GM10248 (cell line): ENCODE measurements at regions not wholly inside any gene's neighbourhood (a gene's known extent, or its start where the extent isn't known, plus 50 kb on each side); places are given as distances from the start of the nearest gene placed in this dataset.

Source experiments
- CTCF ChIA-PET: fragments of 300-600 bp; sonication (Branson Sonifier 250); formaldehyde crosslinking; extraction: SDS; loops from one replicate; lab custom pipeline; 2021; ENCODE audit warnings: antibody characterized with exemption; lab: Yijun Ruan, JAX
- POLR2A ChIA-PET: fragments of 350-650 bp; sonication (Branson Sonifier 250); formaldehyde crosslinking; extraction: SDS; loops from one replicate; lab custom pipeline; 2020; ENCODE audit warnings: antibody characterized with exemption; lab: Yijun Ruan, JAX
- DNase-seq: peaks from one replicate; pipeline ENCODE4 v3.0.0; 2012; ENCODE audit errors: extremely low spot score
- CTCF ChIP-seq: IDR thresholded peaks from 2 replicates; pipeline ENCODE4 v1.5.1; 2012; ENCODE audit warnings: mild to moderate bottlenecking, low read depth; ENCODE audit errors: extremely low read depth, missing control alignments, control extremely low read depth

DNA sequence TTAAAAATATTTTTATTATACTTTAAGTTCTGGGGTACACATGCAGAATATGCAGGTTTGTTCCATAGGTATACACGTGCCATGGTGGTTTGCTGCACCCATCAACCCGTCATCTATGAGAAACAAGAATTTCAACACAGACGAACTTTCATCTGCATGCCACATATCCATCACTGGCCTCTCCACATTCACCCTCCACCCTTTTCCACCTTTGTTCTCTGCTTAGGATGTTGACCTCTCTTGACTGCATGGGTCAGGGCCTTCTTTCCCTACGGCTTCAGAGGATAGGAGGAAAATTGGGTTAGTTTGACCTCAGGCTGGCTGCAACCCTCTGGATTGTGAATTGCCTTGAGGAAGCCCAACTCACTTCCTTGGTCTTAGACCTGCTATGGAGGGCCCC is 260.9 kb downstream of the MREG start:
- ChIA-PET CTCF (no interaction called here), POLR2A (no interaction called here)
- TF ChIP-seq CTCF = no peak
- DNase-seq = no peak

- no peak for TF ChIP-seq CTCF
- CTCF ChIA-PET = interaction anchor here (1.4 to 1.8 kb wide), 2 partner anchors 8 to 27 kb away, joined by 3 to 4 read pairs; no protein-coding TSS in a partner anchor
- POLR2A ChIA-PET = no interaction called here
- no peak for DNase-seq
Measured at GRCh38 chr2:215751911-215752272, 261.5 kb downstream of the MREG start.

- ChIA-PET CTCF (interaction anchor here (1.4 to 1.8 kb wide), 2 partner anchors 9 to 27 kb away, joined by 3 to 4 read pairs; no protein-coding TSS in a partner anchor), POLR2A (no interaction called here)
- no peak for DNase-seq
- no peak for TF ChIP-seq CTCF
Measured at GRCh38 chr2:215751200-215751910, 262.0 kb downstream of the MREG start.

GRCh38 chr2:215750763-215751162 is 262.6 kb downstream of the MREG start:
- ChIA-PET CTCF (interaction anchor here (1.4 to 1.8 kb wide), 2 partner anchors 10 to 26 kb away, joined by 3 to 4 read pairs; no protein-coding TSS in a partner anchor), POLR2A (no interaction called here)
- no peak for TF ChIP-seq CTCF
- no peak for DNase-seq

DNA sequence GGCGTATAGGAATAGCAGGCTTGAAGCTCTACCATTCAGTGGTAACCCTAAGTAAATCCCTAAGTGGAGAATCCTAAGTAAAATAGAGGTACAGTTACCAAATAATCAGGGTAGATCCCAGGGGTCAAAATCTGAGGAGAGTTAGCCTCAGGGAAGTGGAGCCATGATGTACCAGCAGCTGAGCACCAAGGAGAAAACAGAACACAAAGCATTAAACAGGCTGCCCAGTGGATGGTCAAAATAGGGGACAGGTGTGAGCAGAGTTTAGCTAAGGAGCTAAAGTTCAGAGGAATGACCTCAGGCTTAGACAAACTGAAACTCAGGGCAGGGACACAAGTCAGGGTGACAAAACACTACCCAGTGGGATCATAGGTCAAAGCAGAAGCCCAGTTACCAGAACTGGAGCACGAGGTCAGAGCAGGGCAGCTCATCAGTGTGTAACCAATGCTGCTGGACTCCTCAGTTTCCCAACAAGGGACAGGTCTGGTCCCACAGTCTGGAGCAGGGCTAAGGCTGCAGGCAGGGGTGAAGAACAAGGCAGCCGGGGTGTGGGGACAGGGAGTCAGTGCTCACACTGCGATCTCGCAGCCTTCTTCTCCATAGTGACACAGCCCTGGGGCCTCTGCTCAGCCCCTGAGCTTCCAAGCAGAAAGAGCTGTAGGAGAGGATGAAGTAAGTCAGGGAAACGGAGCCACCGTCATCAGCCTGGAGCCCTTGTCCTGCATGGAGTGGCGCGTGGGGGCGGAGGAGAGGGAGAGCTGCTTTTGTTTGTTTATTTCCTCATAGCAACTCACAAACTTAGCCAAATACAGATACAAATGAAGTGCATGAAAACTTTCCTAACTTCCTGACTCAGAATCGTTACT is 264.0 kb downstream of the MREG start:
- no peak for DNase-seq
- ChIA-PET POLR2A (no interaction called here), CTCF (interaction anchor here (1.0 kb wide), 1 partner anchor 16 kb away, joined by 3 read pairs; no protein-coding TSS in a partner anchor)
- no peak for TF ChIP-seq CTCF

DNA sequence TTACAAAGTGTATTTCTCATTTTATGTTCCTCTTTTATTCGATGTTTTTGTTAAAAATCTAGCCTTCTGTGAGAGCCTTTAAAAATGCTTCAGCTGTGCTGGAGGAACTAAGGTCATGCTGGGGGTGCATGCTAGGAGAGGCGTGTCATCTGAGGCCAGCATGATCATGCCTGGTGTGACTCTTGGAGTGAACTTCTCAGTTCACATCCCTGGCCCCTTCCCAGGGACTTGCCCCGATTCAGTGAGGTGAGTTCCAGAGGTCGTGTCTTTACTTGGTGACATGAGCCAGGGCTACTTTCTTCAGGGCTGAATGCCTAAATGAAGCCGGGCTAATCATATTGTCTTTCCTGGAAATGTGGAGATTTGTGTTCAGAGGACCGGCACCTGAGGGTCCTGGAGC is 264.9 kb downstream of the MREG start:
- TF ChIP-seq CTCF = no peak
- ChIA-PET CTCF (interaction anchor here (1.3 kb wide), 1 partner anchor 17 kb away, joined by 5 read pairs; no protein-coding TSS in a partner anchor), POLR2A (no interaction called here)
- no peak for DNase-seq
